ENCODE measurements at regions not wholly inside any gene's neighbourhood (a gene's known extent, or its start where the extent isn't known, plus 50 kb on each side); places are given as distances from the start of the nearest gene placed in this dataset.

DNA sequence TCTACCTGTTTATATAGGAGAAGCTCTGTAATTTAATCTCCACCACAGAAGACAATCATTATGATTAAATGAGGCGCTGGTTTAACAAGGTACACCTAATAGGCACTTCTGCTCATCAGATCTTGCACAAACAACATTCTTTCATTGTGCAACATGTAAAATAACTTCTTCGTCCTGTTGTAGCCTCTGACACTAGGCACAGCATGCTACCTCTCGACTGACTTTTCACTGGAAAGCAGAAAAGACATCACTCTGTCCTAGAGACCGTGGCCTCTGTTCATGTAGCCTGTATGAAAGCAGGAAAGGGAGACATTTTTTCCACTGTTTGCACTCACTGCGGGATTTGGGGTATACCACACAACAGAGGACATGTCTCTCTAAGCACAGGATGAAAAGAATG, 316.5 kb downstream of the IRS1 start:
- H3K36me3 ChIP-seq (ENCODE audit: control insufficient read depth in 1 of 2, insufficient read depth in 2 of 2, low read length in 1 of 2), result no peaks in the 10 kb centered on the region
- no peaks in the 10 kb centered on the region for H3K27me3 ChIP-seq (ENCODE audit: control insufficient read depth in 1 of 2, insufficient read depth in 2 of 2, low read length in 1 of 2)
- ATAC-seq (ENCODE audit: low FRiP score), result no peak
- DNase-seq, result no peak
- H3K9me3 ChIP-seq (ENCODE audit: control insufficient read depth, low read length), result no peaks in the 10 kb centered on the region
- H3K4me1 ChIP-seq (ENCODE audit: control insufficient read depth in 1 of 2, insufficient read depth in 2 of 2, low read length in 2 of 2), result peaks cover 3 to 5% of the 10 kb centered on the region in 2 donors
- 86 to 95% methylated on average over 5 of the region's 5 CpGs for WGBS, 2 donors
- H3K27ac ChIP-seq (ENCODE audit: low read depth in 1 of 2, low read length in 2 of 2), result no peak overlapping the region
- intact Hi-C loops (cut with DNase I), result no loop called here
- no peak overlapping the region for H3K4me3 ChIP-seq (ENCODE audit: low read length in 2 of 2)

DNA sequence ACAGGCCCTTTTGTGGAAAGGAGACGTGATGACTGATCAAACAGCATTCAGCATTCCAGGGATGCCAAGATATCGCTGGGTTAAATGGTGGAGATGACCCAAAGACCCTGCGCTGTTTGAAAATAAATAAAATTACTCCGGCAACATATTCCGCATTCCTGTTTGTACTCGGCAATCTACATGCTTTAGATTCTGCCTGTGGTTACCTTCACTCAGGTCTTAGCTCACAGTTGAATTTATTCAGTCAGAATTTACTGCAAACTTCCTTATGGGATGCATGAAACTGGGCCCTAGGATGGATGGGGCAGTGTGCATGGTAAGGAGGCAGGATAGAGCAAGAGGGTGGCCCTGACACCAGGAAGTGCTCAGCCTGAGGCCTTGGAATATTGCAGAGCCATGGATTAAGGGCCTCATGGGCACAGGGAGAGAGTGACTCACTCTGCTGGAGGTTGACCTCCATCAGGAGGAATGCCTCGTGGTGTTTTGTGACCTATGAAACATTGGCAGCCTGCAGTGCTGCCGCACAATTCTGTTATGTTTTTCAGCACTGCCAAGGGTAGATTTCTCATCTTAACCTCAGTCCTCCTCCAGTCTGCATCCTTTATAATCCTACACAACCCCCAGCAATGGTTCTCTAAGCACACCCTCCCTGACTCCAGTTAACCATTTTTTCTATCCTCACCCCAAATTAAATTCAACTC, 321.4 kb downstream of the IRS1 start:
- Histone ChIP-seq H3K36me3 (ENCODE audit: control insufficient read depth in 1 of 2, insufficient read depth in 2 of 2, low read length in 1 of 2) (no peaks in the 10 kb centered on the region), H3K27ac (ENCODE audit: low read depth in 1 of 2, low read length in 2 of 2) (peak overlapping the region; percentile 74 to 96), H3K9me3 (ENCODE audit: control insufficient read depth, low read length) (no peaks in the 10 kb centered on the region), H3K4me1 (ENCODE audit: control insufficient read depth in 1 of 2, insufficient read depth in 2 of 2, low read length in 2 of 2) (peaks cover 1 to 3% of the 10 kb centered on the region in 2 donors), H3K4me3 (ENCODE audit: low read length in 2 of 2) (no peak overlapping the region), H3K27me3 (ENCODE audit: control insufficient read depth in 1 of 2, insufficient read depth in 2 of 2, low read length in 1 of 2) (no peaks in the 10 kb centered on the region)
- WGBS, 2 donors, result 42 to 44% methylated on average over 8 of the region's 8 CpGs
- ATAC-seq (ENCODE audit: low FRiP score) (peak; percentile 91), DNase-seq (peak; percentile 72 to 73)
- intact Hi-C loops (cut with DNase I), result loop anchor here (2.0 to 5.0 kb wide), 3 partner anchors 183 to 319 kb away; partner anchors contain the start of gene IRS1 (in 1 of the 2)

DNA sequence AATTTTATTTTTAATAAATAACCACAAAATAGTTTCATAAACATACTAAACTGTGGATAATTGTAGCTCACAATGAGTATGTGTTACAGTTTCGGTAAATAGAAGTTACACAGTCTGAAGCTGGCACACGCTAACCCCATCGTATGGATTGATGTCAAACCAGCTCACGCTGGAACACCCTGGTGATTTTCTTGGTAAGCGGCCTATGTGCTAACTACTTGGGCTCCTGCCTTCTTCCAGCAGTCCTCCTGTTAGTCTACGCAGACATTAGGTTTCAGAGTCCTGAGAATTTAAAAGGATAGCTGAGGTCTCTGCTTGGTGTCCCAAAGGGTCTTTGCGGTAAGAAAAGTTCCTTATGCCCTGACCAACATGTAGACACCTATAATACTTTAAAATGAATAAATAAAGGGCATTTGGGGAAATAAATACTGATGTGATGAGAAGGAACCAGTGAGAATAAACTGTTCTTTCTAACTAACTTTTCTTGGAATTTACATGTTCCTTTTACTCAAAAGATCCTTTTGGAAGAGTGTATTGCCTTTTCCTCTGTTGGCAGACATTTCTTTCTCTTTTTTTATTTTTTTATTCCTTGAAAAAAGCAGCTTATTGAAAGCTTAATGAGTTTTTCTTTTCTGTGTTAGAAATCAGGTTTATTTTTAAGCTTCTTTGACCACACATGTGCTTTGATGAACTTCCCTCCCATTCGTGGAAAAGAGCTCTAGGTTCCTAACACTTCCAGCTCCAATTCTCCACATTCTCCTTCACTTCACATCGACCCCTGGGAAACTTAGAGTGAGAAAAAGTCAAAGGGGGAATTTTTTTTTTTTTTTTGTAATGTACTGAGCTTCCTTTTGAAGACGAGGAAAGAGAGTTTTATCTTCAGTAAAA, 322.2 kb downstream of the IRS1 start:
- ATAC-seq (ENCODE audit: low FRiP score) (peak; percentile 72), DNase-seq (no peak)
- H3K9me3 ChIP-seq (ENCODE audit: control insufficient read depth, low read length), result no peaks in the 10 kb centered on the region
- peaks cover 1 to 3% of the 10 kb centered on the region in 2 donors for H3K4me1 ChIP-seq (ENCODE audit: control insufficient read depth in 1 of 2, insufficient read depth in 2 of 2, low read length in 2 of 2)
- no peaks in the 10 kb centered on the region for H3K27me3 ChIP-seq (ENCODE audit: control insufficient read depth in 1 of 2, insufficient read depth in 2 of 2, low read length in 1 of 2)
- peak overlapping the region; percentile 83 to 96 for H3K27ac ChIP-seq (ENCODE audit: low read depth in 1 of 2, low read length in 2 of 2)
- intact Hi-C loops (cut with DNase I), result loop anchor here (2.0 to 5.0 kb wide), 4 partner anchors 183 to 321 kb away; partner anchors contain the start of gene IRS1 (in 2 of the 2)
- WGBS, 2 donors, result 7 to 13% methylated on average over 10 of the region's 10 CpGs
- no peaks in the 10 kb centered on the region for H3K36me3 ChIP-seq (ENCODE audit: control insufficient read depth in 1 of 2, insufficient read depth in 2 of 2, low read length in 1 of 2)
- H3K4me3 ChIP-seq (ENCODE audit: low read length in 2 of 2), result no peak overlapping the region

DNA sequence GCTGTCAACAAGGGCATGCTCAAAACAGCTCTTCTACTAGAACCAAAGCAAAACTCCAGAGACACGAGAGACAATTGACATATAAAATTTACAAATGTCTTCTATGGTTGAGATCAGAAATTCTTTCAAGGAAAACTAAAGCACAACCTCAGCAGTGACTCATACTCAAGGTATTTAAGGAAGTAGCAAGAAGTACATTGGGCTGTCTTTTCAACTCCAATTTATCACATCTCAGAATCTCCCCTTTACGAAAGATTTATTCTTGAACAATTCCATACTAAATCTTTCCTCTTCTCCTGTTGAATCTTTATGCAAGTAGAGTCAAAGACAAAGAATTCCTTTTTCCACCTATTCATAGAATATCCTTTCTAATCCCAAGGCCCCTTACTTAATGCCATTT, 324.0 kb downstream of the IRS1 start:
- WGBS, 2 donors, result 66 to 79% methylated on average over 2 of the region's 2 CpGs
- intact Hi-C loops (cut with DNase I), result loop anchor here (2.0 to 5.0 kb wide), 3 partner anchors 247 to 323 kb away; partner anchors contain the start of gene IRS1 (in 2 of the 2)
- no peak overlapping the region for H3K4me3 ChIP-seq (ENCODE audit: low read length in 2 of 2)
- no peaks in the 10 kb centered on the region for H3K27me3 ChIP-seq (ENCODE audit: control insufficient read depth in 1 of 2, insufficient read depth in 2 of 2, low read length in 1 of 2)
- no peak overlapping the region for H3K27ac ChIP-seq (ENCODE audit: low read depth in 1 of 2, low read length in 2 of 2)
- no peaks in the 10 kb centered on the region for H3K9me3 ChIP-seq (ENCODE audit: control insufficient read depth, low read length)
- DNase-seq (no peak), ATAC-seq (ENCODE audit: low FRiP score) (no peak)
- peaks cover 1 to 3% of the 10 kb centered on the region in 2 donors for H3K4me1 ChIP-seq (ENCODE audit: control insufficient read depth in 1 of 2, insufficient read depth in 2 of 2, low read length in 2 of 2)
- H3K36me3 ChIP-seq (ENCODE audit: control insufficient read depth in 1 of 2, insufficient read depth in 2 of 2, low read length in 1 of 2), result no peaks in the 10 kb centered on the region

DNA sequence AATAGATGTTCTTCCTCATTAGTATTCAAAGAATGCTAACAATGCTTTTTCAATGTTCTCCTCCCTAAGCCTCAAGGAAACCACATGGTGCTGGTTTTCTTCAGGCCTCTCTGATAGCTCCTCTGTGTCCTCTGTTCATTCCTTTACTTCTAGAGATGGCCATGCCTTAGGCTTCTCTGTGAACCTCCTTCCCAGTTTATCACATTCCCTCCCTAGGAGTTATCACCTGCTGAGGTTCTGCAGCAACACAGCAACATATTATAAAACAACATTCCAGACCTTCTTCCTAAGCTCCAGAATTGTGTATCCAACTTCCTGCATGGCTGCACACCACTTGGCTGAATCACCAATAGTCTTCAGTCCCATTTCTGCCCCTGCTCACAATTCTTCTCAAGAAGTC, 325.5 kb downstream of the IRS1 start:
- intact Hi-C loops (cut with DNase I), result no loop called here
- H3K9me3 ChIP-seq (ENCODE audit: control insufficient read depth, low read length), result no peaks in the 10 kb centered on the region
- H3K27ac ChIP-seq (ENCODE audit: low read depth in 1 of 2, low read length in 2 of 2), result no peak overlapping the region
- H3K4me1 ChIP-seq (ENCODE audit: control insufficient read depth in 1 of 2, insufficient read depth in 2 of 2, low read length in 2 of 2), result peaks cover 1 to 3% of the 10 kb centered on the region in 2 donors
- DNase-seq (no peak), ATAC-seq (ENCODE audit: low FRiP score) (no peak)
- H3K27me3 ChIP-seq (ENCODE audit: control insufficient read depth in 1 of 2, insufficient read depth in 2 of 2, low read length in 1 of 2), result no peaks in the 10 kb centered on the region
- no peaks in the 10 kb centered on the region for H3K36me3 ChIP-seq (ENCODE audit: control insufficient read depth in 1 of 2, insufficient read depth in 2 of 2, low read length in 1 of 2)
- H3K4me3 ChIP-seq (ENCODE audit: low read length in 2 of 2), result no peak overlapping the region

DNA sequence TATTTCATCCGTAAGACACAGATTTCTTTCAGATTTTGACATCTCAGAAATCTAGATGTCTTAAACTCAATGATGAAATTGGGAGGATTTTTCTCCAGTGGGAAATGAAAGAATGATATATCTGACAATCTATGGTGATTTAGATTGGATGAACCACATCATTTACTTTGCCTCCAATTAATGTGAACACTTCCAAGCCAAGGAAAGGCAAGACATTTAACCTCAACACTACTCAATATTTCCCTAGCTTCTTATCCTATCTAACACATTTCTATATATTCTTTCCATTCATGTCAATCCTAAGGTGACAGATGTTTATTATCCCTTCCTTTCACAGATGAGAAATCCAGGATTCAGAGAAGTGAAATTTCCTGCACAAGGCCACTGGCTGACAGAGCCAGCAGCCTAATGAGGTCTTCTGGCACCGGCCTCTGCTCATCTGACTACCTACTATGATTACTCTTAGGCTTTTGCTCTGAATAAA, 327.6 kb downstream of the IRS1 start:
- 48 to 49% methylated on average over 2 of the region's 2 CpGs for WGBS, 2 donors
- no peaks in the 10 kb centered on the region for H3K4me1 ChIP-seq (ENCODE audit: control insufficient read depth in 1 of 2, insufficient read depth in 2 of 2, low read length in 2 of 2)
- no peak overlapping the region for H3K27ac ChIP-seq (ENCODE audit: low read depth in 1 of 2, low read length in 2 of 2)
- H3K4me3 ChIP-seq (ENCODE audit: low read length in 2 of 2), result no peak overlapping the region
- H3K27me3 ChIP-seq (ENCODE audit: control insufficient read depth in 1 of 2, insufficient read depth in 2 of 2, low read length in 1 of 2), result no peaks in the 10 kb centered on the region
- no peaks in the 10 kb centered on the region for H3K9me3 ChIP-seq (ENCODE audit: control insufficient read depth, low read length)
- DNase-seq (no peak), ATAC-seq (ENCODE audit: low FRiP score) (no peak)
- H3K36me3 ChIP-seq (ENCODE audit: control insufficient read depth in 1 of 2, insufficient read depth in 2 of 2, low read length in 1 of 2), result no peaks in the 10 kb centered on the region
- intact Hi-C loops (cut with DNase I), result no loop called here

DNA sequence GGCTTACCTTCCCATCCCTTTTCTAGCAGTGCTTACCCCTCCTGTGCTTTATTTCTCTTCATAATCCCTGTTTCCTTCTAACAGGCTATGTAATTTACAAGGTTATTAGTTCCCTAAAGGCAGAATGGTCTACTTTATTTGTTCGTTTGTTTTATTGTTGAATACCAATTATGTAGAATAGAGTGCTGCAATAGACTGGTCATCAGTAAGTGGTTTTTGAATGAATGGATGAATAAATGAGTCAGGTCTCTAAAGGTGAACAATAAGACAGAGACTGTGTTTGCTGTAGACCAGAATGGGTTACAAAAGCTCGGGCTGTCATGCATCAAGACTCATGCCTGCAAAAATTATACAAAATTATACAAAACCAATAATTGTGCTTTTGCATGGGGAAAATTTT, 332.0 kb downstream of the IRS1 start:
- Histone ChIP-seq H3K4me1 (ENCODE audit: control insufficient read depth in 1 of 2, insufficient read depth in 2 of 2, low read length in 2 of 2) (no peaks in the 10 kb centered on the region), H3K27ac (ENCODE audit: low read depth in 1 of 2, low read length in 2 of 2) (no peak overlapping the region), H3K4me3 (ENCODE audit: low read length in 2 of 2) (no peak overlapping the region), H3K27me3 (ENCODE audit: control insufficient read depth in 1 of 2, insufficient read depth in 2 of 2, low read length in 1 of 2) (no peaks in the 10 kb centered on the region), H3K36me3 (ENCODE audit: control insufficient read depth in 1 of 2, insufficient read depth in 2 of 2, low read length in 1 of 2) (no peaks in the 10 kb centered on the region), H3K9me3 (ENCODE audit: control insufficient read depth, low read length) (no peaks in the 10 kb centered on the region)
- no peak for ATAC-seq (ENCODE audit: low FRiP score)
- 92 to 96% methylated on average over 2 of the region's 2 CpGs for WGBS, 2 donors
- intact Hi-C loops (cut with DNase I), result no loop called here
- DNase-seq, result no peak

DNA sequence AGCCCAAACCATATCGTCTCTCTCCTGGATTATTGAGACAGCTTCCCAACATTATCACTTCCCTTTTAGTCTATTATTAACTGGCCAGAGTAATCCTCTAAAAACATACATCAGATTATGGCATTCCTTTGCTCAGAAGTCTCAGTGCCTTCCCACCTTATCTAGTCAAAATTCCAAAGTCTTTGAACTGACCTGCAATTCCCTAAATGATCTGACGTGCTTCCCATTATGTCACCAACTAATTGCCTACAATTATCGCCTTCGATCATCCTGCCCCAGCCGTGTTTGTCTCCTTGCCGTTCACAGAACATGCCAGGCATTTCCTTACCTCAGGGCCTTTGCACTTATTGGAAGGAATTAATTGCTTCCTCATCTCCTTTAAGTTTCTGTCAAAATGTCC, 332.4 kb downstream of the IRS1 start:
- 69 to 78% methylated on average over 6 of the region's 6 CpGs for WGBS, 2 donors
- Histone ChIP-seq H3K4me3 (ENCODE audit: low read length in 2 of 2) (no peak overlapping the region), H3K27me3 (ENCODE audit: control insufficient read depth in 1 of 2, insufficient read depth in 2 of 2, low read length in 1 of 2) (no peaks in the 10 kb centered on the region), H3K9me3 (ENCODE audit: control insufficient read depth, low read length) (no peaks in the 10 kb centered on the region), H3K36me3 (ENCODE audit: control insufficient read depth in 1 of 2, insufficient read depth in 2 of 2, low read length in 1 of 2) (no peaks in the 10 kb centered on the region), H3K27ac (ENCODE audit: low read depth in 1 of 2, low read length in 2 of 2) (no peak overlapping the region), H3K4me1 (ENCODE audit: control insufficient read depth in 1 of 2, insufficient read depth in 2 of 2, low read length in 2 of 2) (no peaks in the 10 kb centered on the region)
- DNase-seq (no peak), ATAC-seq (ENCODE audit: low FRiP score) (no peak)
- intact Hi-C loops (cut with DNase I), result no loop called here
